NCI-H1105 treated with DMSO at 0.1 percent for 48 hours (cell line): ENCODE measurements at regions not wholly inside any gene's neighbourhood (a gene's known extent, or its start where the extent isn't known, plus 50 kb on each side); places are given as distances from the start of the nearest gene placed in this dataset.

Source experiments
- DNase-seq: peaks from one replicate; lab custom pipeline; 2025; lab: John Stamatoyannopoulos, UW

DNA sequence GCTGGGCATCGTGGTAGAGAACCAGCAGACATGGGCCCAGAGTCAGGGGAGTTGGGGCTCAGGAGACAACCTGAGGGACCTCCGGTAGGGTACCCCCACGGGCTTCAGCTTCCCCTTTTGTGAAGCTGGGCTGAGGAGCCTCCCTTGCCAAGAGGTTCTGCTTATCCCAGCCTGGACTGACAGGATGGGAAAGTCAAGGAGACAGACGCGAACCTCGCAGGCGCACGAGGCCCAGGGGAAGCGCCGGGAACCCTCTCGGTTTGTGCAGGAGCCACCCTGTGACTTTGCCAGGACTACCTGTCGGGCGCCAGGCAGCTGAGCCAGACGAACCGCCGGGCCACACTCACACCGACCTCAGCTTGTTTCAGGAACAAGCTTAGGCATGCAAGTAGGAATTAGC, 566.1 kb downstream of the BRD1 start:
- DNase-seq, result no peak

DNA sequence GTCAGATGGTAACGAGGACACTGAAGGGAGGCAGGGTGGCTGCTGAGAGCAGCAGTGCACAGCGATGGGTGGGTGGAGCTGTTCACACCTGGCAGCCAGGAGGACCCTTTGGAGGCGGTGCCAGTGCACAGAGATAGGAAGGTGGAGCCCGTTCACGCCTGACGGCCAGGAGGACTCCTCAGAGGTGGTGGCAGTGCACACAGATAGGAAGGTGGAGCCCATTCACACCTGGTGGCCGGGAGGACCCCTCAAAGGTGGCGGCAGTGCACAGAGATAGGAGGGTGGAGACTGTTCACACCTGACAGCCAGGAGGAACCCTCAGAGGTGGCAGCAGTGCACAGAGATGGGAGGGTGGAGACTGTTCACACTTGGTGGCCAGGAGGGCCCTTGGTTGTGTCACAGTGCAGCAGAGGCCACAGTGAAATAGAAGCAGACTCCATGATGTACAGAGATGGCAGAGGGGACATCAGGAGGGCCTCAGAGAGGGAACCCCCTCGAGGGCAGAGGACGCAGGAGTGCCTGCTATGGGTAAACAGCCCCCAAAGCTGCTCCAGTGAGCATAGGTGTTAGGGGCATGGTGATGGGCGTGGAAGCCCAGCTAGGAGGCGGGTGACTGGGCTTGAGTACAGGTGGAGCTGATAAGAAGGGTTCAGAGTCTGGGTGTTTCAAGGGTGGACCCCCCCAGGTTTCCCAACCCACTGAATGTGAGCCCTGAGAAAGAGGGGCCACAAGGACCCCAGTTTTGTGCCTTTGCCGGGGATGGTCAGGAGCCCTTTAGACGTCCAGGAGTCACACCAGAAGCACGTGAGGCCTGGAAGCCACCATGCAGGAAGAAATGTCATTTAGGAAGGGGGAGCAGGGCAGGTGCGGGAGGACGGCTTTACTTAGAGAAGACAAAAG, 566.7 kb downstream of the BRD1 start:
- DNase-seq, result no peak

DNA sequence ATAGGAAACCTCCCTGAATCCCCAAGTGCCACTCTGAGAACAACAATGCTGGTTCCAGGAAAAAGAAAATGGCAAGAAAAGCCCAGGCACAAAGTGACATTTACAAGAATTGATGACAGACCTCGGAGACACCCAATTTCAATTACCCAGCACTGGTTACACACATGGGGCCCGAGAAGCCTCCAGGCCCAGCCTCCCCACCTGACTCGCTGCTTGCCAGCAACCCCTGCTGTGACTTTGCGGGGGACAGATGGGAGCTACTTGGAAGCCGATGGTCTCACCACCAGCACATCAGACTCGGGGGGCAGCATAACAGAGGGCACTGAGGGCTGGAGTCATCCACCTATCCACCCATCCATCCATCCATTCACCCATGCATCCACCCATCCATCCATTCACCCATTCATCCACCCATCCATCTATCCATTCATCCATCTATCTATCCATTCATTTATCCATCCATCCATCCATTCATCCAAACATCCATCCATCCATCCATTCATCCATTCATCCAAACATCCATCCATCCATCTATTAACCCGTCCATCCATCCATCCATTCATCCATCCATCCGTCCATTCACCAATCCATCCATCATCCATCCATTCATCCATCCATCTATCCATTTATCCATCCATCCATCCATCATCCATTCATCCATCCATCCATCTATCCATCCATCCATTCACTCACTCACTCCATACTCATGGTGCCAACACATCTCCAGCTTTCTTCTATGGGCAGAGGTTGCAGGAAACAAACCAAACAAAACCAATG, 567.6 kb downstream of the BRD1 start:
- no peak for DNase-seq

DNA sequence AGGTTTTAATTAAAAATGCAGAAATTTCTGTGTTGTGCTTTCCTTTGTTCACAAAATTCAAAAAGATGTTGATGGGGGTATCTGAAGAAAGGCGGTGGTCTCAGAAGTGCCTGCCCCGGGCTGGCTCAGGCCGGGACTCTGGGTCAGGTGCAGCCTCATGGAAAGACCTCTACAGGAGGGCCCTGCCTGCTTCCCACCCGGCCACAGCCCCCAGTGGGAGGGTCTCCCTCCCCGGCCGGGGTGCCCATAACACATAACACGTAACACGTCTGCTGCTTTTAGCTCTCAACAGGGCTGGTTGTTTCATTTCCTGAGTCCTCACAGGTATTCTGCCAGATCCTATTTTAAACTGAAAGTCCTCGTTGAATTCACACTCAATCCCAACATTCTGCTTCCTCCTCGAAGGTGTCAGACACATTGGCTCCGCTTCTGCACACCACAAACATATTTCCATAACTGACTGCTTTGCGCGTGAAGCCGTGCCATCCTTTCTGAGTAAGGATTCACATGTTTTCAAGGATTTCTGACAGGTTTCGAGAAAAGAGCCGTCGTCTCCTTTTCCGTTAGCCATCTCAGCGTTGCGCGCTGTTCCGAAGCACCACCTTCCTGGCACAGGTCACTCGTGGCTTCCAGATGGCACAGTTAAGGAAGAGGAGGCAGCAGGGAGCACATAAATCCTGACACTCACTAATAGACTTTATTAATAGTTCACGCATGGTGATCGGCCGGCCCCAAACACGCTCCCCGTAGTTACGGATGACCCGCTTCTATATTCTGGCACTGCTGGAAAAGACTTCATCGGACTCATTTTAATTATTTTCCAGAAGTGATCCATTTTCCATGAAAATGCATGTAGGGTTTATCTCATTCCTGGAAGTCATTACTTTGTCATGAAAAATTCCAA, 569.3 kb downstream of the BRD1 start:
- no peak for DNase-seq

DNA sequence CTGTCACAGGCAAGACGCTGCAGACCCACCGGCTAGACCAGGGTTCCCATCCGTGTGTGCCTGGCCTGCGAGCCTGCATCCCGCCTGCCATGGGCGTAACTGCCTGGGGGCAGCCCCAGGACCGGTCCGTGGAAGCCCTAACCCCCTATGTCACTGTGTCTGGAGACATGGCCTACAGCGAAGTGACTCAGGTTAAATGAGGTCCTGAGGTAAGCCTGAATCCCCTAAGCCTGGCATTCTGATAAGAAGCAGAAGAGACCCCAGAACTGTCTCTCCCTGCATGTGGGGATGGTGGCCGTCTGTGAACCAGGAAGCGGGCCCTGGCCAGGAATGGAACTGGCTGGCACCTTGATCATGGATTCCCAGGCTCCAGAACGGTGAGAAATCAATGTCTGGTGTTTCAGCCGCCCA, 570.1 kb downstream of the BRD1 start:
- DNase-seq, result no peak

DNA sequence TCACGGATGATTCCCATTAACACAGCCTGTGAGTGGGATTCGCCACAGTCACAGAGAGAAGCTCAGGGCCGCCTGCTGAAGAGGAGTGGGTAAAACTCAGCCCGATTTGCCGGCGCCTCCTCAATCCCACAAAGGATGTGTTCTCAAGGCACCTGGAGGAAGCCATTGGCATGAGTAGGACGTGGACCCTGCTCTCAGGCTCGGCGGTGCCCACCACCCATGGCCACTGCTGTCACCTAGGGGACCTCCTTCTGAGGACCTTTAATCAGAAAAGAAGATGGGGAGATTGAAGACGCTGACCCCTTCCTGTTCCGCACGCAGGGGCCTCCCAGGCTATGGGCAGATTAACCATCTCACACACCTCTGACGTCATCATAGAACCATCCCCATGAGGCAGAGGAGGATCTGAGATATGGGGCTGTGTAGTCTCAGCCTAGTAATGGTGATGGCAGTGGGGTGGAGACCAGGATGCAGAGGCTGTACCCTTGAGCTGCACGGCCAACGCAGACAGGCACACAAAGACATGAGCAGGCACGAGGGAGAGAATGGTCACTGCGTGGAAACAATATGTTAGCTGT, 571.8 kb downstream of the BRD1 start:
- DNase-seq, result no peak

DNA sequence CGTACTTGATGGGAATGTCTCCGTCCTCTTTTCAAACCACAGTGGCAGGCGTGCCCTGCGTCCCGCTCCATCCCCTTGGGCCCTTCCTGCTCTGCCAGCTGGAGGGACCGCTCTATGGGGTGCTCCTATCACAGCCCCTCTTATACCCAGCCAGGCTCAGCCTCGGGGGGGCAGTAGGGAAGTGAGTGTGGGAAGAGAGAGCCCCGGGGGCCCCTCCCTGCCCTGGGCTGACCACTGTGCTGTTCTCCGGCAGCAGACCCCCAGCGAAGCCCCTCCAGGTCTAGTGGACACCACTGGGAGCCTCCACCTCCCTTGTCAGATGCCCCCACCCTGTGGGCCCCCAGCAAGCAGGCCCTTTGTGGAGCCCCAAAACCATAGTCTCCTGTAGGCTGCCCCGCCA, 572.5 kb downstream of the BRD1 start:
- DNase-seq, result no peak

DNA sequence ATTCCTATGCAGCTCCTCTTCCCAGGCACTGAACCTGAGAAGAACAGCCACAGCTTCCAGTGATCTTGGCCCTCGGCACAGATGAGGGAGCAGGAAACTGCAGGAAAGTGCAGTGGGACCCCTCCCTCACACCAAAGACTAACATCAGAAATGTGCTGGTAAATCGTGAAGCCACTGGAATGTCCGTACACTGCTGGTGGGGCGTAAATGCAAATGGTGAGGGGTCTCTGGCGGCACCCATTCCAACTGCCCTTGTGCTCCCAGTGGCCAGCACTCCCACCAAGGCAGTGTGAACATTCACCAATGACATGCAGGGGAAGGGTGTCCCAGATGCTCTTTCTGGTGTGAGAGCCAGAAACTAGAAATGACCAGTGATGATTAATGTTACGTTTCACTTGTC, 574.0 kb downstream of the BRD1 start:
- DNase-seq, result no peak

DNA sequence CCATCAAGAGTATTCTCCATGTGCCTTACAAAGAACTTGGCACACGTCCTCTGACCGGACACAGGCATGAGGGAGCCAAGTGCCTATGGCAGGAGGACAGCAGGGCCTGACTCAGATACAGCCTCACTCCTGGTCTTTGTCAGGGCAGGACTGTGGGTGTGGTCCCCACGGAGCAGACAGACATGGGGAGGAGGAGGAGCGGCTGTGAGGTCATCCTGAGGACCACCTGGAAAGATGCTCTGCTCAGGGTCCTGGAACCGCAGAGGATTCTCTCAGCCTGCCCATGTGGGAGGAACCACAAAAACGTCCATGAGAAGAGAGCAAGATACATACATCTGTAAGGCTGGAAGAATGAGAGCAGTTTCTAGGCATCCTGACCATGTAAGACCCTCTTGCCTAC, 576.3 kb downstream of the BRD1 start:
- DNase-seq, result no peak

DNA sequence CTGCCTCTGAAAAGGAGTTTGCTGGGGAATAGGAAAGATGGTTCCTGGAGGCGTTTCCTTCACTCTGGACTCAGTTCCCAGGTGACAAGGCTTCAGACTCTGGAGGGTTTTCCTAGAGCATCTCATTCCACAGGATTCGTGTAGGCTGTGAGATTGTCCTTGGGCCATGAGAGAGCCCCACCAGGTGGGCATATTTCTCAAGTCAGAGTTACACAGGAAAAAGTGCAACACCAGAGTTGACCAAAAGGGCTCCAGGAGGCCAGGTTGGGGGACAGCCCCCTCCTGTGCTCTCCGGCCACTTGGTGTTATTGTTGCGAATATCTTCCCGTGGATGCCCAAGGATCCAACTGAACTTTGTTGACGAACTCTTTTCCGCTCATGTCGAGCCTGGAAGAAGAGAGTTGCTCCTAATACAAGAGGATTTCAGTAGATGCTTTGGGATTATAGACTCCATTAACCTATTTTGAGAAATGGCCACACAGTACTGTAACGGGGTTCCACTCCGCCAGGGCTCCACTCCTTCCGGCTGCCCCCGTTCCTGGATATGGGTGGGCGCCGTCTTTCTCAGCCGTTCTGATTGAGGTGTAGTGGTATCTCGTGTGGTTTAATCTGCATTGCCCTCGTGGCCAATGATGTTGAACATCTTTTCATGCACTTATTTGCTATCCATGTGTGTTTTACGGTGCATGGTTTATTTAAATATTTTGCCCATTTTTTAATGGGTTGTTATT, 580.3 kb downstream of the BRD1 start:
- DNase-seq, result no peak

DNA sequence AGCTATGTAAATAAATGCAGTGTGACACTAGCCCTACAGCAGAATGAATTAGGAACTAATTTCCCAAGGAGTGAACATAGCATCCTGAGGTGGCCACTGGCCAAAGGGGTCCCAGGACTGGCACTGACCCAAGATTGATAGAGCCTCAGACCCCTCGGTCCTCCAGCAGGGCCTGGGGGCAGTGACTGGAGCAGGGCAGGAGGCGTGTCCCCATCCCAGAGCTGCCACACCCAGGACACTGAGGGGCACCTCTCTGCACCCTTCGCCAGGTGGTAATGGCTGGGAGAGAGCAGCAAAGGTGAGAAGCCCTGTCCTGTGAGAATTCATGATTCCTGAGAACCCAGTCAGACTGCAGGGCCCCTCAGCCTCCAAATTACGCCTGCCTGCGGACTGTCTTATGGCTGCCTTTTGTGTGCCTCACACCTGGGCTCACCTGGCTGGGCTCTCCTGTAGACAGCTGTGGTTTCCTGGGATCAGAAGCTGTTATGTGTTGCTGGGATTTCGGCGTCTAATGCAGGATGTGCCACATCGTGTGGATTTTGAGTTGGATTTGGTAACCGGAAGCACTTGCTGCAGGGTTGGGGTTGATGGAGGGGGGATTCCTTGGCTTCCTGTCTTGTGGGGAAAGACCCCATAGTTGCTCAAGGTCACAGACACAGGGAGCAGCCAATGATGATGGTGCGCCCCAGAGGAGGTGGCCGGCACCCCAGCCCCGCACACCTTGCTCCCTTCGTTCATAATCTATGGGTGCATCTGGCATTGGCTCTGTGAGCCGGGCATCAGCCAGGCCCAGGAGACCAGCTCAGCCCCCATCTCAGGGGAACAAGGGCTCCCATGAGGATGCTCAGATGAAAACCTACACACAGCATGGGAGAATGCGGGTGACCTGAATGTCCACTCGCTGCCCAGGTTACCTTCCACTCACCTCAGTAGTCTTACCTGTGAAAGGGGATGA, 582.9 kb downstream of the BRD1 start:
- DNase-seq, result no peak

DNA sequence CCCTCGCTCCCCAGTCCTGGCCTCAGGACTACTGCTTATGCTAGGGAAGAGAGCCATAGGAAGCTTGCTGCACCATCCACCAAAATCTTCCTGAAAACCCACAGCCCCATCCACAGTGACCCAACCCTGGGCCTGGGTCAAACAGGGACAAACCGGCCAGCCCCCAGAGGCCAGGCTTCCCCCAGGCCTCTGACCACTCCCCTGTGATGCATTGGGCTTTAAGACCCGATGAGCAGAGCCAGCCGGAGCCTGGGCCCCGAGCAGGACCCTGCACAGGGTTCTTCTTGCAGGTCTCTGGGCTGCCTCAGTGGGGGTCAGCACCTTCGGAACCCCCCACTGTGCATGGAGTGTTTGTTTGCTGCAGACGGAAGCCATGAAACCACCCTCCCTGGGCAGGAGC, 583.7 kb downstream of the BRD1 start:
- no peak for DNase-seq

DNA sequence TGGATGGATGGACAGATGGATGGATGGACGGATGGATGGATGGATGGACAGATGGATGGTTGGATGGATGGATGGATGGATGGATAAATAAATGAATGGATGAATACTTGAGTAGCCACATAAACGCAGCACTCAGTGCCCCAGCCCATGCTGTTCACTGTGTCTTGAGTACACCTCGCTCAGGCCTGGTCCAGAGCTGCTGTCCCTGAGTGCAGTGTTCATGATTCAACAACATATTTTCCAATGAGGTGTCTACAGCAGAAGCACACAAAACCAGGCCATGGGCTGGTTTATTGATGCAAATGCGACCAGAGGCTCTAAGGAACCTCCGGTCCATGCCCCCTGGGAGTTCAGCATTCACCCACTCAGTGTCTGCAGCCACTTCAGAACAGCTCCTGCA, 584.3 kb downstream of the BRD1 start:
- no peak for DNase-seq

DNA sequence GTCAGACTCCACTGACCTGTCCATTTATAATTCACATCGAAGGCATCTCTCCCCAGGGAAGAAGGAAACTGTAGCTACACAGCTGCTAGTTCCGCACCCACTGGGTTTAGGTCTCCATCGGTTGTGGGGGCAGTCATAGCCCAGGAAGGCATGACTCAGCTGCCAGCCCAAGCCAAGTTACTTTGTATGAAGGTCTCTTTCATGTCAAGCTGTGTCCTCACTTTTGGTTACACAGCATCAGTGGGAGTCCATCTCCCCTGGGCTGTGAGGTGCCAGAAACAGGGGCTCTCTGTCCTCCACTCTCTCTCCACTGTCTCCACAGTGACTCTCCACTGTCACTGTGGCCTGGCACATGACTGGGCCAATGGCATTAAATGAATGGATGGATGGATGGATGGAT, 585.2 kb downstream of the BRD1 start:
- DNase-seq, result no peak

DNA sequence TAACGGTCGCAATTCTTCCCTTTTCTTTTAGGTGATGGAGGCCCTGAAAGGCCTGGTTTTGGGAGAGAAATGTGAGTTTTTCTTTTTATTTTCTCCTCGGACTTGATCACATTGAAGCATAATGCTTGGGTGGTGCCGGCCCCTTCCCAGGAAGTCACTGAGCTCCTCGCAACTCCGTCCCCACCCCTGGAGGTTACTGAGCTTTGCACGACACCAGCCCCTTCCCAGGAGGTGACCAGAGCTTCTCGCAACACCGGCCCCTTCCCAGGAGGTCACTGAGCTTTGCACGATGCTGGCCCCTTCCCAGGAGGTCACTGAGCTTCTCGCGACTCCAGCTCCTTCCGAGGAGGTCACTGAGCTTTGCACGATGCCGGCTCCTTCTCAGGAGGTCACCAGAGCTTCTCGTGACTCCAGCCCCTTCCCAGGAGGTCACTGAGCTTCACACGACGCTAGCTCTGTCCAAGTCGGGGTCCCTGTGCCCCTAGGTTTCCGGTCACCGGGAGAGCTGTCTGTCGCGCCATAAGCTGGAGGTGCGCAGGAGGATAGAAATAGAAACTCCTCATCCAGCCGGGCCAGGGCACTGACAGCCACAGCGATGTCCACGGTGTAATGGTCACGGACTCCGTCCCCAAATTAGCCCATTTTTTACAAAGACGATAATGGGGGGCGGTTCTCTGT, 586.4 kb downstream of the BRD1 start:
- no peak for DNase-seq

DNA sequence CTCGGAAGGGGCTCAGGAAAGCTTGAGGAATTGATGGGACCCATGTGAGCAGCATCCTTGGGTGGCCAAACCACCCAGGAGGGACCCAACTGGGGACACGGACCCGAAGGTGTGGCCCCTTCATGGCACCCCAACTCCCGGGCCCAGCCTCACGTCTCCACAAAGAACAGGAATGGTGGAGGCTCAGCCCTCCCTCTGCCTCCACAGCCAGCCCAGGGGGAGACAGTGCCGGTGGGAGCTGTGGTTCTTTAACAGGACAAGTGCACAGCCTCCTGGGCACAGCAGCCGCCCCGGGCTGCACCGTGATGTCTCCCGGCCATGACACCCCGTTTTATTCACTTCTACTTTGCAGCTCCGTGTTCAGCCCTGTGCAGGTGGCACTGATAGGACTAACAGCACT, 587.2 kb downstream of the BRD1 start:
- DNase-seq, result no peak

DNA sequence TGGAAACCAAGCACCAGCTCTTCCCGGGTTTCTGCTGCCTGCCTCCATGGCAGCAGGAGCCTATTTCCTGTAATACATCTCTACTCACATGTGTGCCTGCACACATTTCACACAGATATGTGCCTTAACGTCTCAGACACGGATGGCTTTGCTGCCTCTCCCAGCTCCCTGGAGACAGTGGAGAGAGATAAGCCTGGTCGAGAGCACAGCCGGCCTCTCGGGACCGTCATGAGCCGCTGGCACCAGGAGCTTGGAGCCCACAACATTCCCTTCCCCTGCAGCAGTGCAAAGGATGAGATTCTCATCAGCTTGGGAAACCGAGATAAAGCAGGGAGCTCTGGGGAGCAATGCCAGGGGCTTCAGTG, 587.7 kb downstream of the BRD1 start:
- DNase-seq, result no peak

DNA sequence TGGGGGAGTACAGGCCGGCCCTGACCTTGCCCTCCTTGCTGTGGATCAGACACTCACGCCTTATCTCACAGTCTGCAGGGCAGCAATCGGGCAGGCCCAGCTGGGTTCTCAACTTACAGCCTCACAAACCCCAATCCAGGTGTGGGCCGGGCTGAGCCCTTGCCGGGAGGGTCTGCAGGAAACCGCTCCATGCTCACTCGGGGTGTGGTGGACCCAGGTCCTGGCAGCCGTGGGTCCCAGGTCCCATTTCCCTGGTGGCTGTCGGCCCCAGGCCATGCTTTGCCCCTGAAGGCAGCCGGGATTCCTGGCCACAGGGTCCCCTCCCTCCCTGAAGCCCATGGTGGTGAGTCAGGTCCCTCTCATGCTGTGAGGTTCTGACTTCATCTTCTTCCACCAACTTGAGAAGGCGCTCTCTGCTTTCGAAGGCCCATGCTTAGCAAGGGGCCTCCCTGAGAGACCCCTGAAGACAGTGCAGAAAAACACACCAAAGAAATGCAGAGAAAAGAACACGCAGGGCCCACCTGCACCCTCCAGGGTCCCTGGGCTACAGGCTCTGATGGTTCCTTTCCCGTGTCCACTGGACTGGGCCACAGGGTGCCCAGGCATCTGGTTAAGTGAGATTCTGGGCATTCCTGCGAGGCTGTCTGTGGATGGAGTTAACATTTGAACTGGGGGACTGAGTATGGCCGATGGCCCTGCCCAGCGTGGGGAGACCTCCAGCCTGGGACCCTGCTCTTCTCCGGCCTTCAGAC, 588.2 kb downstream of the BRD1 start:
- no peak for DNase-seq
